ENCODE measurements at regions not wholly inside any gene's neighbourhood (a gene's known extent, or its start where the extent isn't known, plus 50 kb on each side); places are given as distances from the start of the nearest gene placed in this dataset.

- intact Hi-C loops (cut with DNase I): no loop called here
- DNase-seq: no peak
These were observed 162.8 kb upstream of the RARB start for GRCh38 chr3:25265284-25265683.

- no peak for DNase-seq
- intact Hi-C loops (cut with DNase I): no loop called here
These were observed 161.4 kb upstream of the RARB start for GRCh38 chr3:25266677-25267076.

GRCh38 chr3:25272090-25272489 is 156.0 kb upstream of the RARB start:
- intact Hi-C loops (cut with DNase I): no loop called here
- DNase-seq: no peak

- intact Hi-C loops (cut with DNase I): no loop called here
- DNase-seq: no peak
These were observed 154.4 kb upstream of the RARB start for GRCh38 chr3:25273582-25274171.

GRCh38 chr3:25277503-25277902 is 150.6 kb upstream of the RARB start:
- intact Hi-C loops (cut with DNase I): no loop called here
- DNase-seq: no peak

- DNase-seq: no peak
- intact Hi-C loops (cut with DNase I): no loop called here
These were observed 146.9 kb upstream of the RARB start for GRCh38 chr3:25281041-25281731.

- no peak for DNase-seq
- intact Hi-C loops (cut with DNase I): no loop called here
These were observed 146.3 kb upstream of the RARB start for GRCh38 chr3:25281732-25282126.

GRCh38 chr3:25283613-25284012 is 144.4 kb upstream of the RARB start:
- intact Hi-C loops (cut with DNase I): no loop called here
- no peak for DNase-seq

- intact Hi-C loops (cut with DNase I): no loop called here
- DNase-seq: no peak
These were observed 143.8 kb upstream of the RARB start for GRCh38 chr3:25284249-25284648.

GRCh38 chr3:25287291-25287884 is 140.7 kb upstream of the RARB start:
- intact Hi-C loops (cut with DNase I): no loop called here

GRCh38 chr3:25288413-25288812 is 139.7 kb upstream of the RARB start:
- intact Hi-C loops (cut with DNase I): no loop called here
- no peak for DNase-seq

More at GRCh38 chr3:25287291-25287884, 140.7 kb upstream of the RARB start:
- DNase-seq: no peak

GRCh38 chr3:25289156-25289555 is 138.9 kb upstream of the RARB start:
- DNase-seq: no peak
- intact Hi-C loops (cut with DNase I): no loop called here

- DNase-seq: no peak
- intact Hi-C loops (cut with DNase I): no loop called here
These were observed 138.4 kb upstream of the RARB start for GRCh38 chr3:25289663-25290062.

GRCh38 chr3:25291481-25291905 is 136.6 kb upstream of the RARB start:
- DNase-seq: no peak
- intact Hi-C loops (cut with DNase I): no loop called here

- intact Hi-C loops (cut with DNase I): no loop called here
- DNase-seq: no peak
These were observed 136.0 kb upstream of the RARB start for GRCh38 chr3:25292036-25292435.

- no peak for DNase-seq
- intact Hi-C loops (cut with DNase I): no loop called here
These were observed 135.5 kb upstream of the RARB start for GRCh38 chr3:25292595-25292994.

GRCh38 chr3:25293736-25294135 is 134.3 kb upstream of the RARB start:
- intact Hi-C loops (cut with DNase I): no loop called here
- DNase-seq: no peak

- intact Hi-C loops (cut with DNase I): no loop called here
- DNase-seq: no peak
These were observed 133.8 kb upstream of the RARB start for GRCh38 chr3:25294169-25294805.

GRCh38 chr3:25297667-25298585 is 130.1 kb upstream of the RARB start:
- DNase-seq: no peak
- intact Hi-C loops (cut with DNase I): no loop called here

Measured in head of caudate nucleus (tissue), 42 donors.